NCI-H2081 treated with DMSO at 0.1 percent for 48 hours (cell line): ENCODE measurements at regions not wholly inside any gene's neighbourhood (a gene's known extent, or its start where the extent isn't known, plus 50 kb on each side); places are given as distances from the start of the nearest gene placed in this dataset.

Source experiments
- DNase-seq: peaks from one replicate; lab custom pipeline; 2025; lab: John Stamatoyannopoulos, UW

DNA sequence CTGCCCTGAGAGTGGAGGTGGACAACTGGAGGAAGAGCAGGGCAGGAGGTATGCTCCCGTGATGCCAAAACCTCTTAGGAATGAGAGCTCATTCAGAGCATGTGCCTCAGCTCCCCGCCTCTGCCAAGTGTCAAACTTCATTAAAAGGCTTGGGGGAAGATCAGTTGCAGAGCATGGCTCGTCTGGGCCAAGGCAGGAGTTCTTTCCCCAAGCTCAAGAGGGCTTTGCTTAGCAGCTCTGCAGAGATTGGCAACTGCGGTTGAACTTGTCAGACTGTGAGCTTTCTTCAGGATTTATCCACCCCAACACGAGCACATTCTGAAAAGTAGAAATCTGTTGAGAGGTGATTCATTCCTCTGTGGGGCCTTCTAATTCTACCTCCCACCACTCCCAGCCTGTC is 248.1 kb downstream of the HS3ST3A1 start:
- no peak for DNase-seq

DNA sequence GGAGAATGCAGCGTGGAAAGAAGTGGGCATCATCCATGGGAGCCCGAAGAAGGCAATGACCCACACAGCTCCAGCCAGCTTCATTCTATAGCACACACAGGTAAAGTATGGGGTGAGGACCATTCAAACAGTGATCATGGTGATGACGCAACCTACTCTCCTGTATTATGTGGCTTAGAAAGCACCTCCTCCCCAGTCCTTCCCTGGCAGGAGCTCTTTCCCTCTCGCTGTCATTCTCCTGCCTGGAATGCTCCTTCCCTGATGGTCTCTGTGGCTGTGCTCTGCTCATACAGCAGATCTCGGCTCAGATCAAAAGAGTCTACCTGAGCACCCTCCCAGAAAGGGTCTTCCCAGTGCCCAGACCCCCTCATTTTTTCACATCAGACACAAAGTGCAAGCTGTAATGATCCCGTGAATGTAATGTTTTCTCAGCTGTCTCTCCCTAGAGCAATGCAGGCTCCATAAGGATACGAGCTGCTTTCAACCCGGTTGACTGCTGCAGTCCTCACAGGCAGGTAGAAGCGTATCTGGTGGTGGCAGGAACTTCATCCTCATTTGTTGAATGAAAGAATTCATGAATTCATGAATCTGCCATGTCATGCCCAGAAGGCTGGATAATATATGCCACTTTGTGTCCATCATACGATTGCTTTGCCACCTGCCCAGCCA is 248.8 kb downstream of the HS3ST3A1 start:
- no peak for DNase-seq

DNA sequence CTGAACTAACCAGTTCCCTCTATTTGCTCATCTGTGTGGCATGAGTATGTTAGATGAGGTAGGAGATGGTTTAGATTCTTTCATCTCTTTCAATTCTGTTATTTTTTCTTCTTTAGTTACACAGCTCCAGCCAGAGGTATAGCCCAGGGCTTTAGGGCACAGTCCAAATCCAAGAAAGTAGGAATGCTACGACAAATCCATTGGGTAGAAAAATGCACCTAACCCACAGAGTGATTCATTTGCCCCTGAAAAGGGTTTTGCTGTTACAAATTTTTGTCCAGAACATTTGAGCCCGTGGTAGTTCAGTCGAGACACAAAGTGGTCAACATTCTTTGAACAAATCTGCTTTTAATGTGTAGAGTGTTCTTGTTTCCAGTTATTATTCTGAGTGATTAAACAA is 250.7 kb downstream of the HS3ST3A1 start:
- no peak for DNase-seq

DNA sequence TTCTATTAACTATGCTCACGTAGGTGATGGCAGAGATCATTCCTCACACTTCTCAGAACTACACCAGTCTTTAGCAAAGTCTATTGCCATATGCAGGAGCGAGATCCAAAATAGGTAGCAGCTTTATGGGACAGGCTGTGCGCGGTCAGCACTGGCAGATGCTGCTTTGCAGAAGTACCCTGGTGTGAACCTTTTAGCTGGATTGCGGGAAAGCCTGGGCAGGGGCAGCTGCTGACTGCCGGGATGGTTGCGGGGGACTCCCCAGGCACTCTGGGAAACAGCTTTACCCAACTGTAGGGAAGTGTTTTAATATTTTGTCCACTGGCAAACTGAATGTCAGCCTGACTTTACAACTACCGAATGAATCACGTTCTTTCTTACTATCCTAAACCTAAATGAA is 251.3 kb downstream of the HS3ST3A1 start:
- no peak for DNase-seq

DNA sequence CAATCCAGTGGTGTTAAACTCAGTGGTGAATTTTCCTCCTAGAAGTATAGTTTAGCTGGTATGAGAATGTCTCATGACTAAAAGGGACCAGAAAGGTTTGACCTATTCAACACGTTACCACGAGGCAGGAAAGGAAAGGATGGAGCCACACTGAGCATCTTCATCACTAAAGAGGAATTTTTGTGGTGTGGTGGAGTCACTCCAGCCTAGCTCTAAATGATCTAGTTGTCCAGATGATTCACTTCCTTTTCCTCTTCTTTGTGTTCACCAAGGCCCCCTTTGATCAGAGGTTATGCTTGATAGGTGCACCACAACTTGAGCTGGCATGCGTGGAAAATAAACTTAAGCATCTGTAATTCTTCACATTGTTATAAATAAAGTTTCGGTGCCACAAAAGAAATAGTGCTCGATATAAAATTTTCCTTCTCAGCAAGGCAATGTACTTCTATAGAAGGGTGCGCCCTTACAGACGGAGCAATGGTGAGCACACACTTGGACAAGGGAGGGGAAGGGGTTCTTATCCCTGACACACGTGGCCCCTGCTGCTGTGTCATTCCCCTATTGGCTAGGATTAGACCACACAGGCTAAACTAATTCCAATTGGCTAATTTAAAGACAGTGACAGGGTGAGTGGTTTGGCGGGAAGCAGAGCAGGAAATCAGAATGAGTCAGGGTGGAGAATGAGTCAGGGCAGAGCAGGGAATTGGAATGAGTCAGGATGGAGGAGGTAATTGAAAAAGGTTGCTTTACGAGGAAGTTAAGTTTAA is 254.6 kb downstream of the HS3ST3A1 start:
- DNase-seq, result no peak

DNA sequence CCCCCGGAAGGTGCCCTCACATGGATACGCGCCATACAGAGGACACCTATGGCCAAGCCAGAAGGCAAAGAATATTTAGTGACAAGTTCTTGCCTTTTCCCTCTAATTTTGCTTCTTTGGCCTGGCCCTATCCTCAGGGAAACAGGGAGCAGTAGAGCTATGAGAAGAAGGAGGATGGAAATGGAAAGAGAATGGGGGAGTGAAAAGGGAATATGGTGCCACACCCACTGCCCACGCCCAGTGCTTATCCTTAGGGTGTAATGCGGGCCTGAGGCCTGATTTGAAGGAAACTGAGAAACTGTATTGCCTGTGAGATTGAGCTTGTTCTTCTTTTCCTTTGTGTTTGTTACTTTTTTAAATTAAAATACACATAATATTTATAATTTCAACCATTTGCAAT is 255.1 kb downstream of the HS3ST3A1 start:
- no peak for DNase-seq

DNA sequence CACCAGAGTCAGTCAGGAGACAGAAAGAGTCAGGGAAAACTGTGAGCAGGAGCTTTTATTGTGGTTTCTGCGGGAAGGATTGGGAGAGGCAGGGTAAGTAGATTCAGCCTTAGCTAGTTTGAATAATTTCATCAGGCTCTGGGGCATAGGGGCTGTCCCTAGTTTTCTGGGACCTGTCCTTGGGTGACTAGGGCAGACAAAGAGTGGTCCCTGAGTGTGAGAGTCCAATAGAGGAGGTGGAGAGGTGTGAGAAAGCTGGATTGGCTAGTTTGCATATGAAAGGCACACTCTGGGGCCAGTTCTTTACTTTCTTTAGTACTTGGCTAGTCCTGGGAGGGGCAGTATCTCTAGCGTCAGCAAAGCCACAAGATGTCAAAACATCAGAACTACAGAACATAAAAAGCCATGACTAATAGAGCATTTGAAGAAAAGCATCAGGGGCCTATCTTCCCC is 255.6 kb downstream of the HS3ST3A1 start:
- DNase-seq, result no peak

DNA sequence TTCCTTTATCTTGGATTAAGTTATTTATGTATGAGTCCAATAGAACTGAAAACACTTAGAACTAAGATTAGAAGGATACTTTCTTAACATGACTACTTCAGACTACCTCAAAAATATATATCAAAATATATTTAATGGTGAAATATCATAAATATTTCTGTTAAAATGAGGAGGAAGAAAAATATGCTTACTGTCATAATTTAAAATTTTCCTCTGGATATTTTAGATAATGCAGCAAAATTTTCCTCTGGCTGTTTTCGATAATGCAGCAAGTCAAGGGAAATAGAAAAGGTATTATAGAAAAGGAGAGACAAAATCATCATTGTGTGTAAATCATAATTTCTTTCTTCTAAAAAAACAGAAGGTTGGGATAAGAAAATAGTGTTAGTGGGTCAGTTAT is 263.3 kb downstream of the HS3ST3A1 start:
- DNase-seq, result no peak

DNA sequence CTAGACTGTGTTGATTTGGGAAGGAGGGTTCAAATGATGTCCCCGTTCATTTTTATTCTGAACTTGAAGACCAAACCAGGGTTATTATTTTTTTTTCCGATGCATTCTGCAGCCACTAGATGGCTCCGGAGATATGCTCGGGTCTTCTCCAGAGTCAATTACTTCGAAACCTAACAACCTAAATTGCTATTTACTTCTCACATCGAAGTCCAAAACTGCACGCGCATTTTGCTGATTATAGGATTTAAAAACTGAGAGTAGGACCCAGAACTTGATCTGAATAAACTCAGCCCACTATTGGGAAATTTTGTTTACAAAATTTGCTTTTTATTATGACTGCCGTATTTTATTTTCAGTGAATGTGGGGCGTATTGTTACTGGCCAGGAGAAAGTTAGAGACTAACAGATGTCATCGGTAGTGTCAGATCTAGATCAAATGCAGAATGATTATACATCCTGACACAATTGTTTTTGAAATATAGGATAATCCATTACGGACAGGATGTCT is 263.8 kb downstream of the HS3ST3A1 start:
- no peak for DNase-seq

DNA sequence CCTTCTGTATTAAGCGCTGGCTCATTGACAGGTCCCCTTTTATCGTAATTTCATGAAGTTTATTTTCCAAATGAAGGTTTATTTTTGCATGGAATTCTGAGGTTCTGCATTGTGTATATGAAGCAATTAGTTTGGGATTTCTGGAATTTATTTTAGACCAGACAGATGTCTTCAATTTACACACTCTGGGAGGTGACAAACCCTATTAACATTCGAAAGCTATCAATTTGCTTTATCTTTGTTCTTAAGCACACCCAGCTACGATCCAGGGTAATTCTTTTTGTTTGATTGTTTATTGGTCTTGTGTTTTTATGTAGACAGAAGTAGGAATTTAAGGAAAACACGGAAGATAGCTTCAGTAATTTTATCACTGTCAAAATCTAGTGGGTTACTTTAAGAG is 264.6 kb downstream of the HS3ST3A1 start:
- DNase-seq, result no peak

DNA sequence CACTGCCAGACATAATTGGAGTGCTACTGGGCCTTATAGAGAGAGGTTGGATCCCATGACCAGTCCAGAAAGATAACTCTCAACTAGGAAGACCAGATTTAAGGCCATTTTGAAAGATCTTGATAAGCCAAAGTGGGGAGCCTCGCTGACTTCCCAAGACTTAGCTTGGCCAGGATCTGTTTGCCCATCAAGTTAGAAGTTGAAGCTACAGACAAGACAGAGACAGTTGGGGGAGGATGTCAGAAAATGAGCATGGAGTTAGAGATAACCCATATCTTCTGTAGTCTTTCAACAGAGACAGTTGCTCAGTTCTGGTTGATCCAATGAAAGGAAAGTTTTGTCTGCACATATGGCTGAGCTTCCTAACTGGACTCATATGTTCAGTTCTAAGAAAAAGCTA is 267.4 kb downstream of the HS3ST3A1 start:
- DNase-seq, result no peak

DNA sequence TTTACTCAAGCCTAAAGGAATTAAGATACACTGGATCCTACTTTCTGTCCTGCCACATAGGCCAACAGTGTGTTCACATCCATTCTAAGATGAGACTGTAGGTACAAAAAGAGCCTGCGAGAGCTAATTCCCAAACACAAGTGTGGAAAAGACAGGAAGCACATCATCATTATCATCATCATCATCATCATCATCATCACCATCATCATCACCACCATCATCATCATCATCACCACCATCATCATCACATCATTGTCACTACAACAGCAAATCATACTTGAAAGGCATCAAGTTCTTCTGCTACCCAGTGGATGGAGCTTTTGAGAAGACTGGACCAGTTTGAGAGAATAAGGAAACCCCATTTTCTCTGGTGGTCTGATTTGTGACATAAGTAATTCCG is 268.1 kb downstream of the HS3ST3A1 start:
- DNase-seq, result no peak

DNA sequence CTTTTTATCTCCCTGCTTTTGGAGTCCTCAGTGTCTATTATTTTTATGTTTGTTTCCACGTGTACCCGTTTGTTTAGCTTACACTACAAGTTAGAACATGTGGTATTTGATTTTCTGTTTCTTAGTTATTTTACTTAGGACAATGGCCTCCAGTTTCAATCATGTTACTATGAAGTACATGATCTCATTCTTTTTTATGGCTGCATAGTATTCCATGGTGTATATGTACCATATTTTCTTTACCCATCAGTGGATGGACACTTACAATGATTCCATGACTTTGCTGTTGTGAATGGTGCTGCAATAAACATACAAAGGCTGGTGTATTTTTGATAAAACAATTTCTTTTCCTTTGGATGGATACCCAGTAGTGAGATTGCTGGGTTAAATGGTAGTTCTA is 269.5 kb downstream of the HS3ST3A1 start:
- DNase-seq, result no peak

DNA sequence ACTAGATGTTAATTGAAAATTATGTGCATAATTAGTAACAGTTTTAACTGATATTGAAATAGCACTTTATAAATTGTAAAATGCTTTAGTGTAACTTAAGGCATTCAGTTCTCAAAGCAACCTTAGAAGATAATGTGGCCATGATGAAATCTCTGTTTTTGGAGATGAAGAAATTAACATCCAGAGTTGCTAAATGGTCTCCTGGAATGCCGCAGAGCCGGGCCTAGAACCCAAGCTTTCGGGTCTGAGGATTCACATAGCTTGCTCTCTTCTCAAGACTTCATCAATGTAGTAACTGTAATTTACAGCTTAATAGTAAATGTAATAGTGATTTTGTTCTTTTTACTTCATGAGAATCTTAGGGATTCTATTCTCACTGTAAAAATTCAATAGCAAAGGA is 272.3 kb downstream of the HS3ST3A1 start:
- DNase-seq, result no peak

DNA sequence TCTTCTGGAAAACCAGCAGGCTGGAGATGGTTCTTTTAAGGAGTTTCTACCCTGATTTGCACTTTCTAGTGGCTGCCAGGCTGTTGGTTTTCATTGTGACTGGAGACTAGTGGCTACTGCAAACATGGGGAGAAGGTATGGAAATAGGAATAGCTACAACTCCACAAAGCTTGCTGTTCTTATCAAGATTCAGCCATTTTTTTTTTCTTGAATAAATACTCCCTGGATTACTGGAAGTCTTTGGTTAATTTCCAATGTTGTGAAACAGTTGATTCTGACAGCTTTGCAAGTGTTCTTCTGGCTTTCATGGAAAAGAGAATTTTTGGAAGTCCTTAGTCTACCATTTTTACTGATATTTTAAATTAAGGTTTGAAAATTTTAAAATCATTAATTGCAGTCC is 277.7 kb downstream of the HS3ST3A1 start:
- no peak for DNase-seq

DNA sequence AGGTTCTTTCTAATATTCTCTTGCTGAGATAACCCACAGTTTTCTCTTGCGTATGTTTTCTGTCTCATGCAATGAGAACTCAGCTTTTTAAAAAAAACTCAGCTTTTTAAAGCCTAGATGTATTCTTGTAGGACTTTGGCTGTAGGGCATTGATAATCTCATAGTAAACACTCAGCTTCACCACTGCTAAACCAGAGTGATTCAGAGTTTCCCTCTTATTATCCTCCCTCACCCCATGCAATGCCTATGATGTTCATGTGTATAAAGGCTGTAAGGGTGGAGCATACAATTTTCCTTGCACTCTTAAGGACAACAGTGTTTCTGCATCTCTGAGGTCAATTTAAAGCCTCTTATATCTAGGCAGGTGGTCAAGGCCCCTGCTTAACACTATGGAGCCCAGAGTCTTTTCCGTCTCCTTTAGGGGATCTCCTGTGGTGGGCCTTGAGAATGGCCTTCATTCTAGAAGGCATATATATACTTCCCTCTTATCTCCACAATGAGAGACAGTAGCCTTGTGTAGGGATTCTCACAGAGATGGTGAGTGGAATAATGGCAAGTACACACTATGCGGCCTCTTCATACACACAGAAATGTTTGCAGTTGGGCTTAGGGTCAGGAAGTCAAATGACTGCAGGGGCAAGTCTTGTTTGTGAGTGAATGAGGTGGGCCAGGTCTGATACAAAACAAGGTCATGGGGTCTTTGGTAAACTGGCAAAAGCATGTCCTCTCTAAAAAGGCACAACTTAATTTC is 279.6 kb downstream of the HS3ST3A1 start:
- no peak for DNase-seq

DNA sequence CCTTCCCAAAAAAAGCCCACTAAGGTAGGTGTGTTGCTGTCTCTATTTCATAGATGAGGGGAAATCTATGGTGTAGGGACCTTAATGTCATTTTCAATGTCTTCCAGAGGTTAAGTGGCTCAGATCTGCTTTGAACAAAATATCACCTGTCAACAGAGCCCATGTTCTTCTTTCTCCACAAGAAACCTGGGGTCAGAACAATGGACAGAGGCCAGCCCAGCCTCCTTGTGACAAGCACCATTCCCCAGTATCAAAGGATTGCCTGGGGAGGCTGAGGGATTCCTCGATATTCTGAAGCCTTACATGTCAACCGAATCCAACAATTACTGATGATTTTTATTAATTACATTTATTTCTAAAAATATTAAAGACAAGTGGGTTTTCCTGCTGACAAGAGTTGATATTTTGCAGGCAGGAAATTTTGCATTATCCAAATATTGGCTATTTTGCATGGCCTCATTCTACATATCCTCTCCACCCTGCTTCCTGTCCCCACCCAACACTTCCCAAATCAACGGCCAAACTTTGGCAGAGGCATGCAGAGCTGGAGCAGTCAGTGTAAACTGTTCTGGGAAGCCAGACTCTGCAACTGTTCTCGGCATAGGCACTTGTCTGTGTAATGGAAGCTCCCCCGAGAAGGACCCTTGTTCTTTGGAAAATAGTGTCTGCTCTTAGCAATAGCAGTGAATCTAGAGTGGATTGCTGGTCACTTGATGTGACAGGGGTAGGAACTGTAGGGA is 281.5 kb downstream of the HS3ST3A1 start:
- no peak for DNase-seq

DNA sequence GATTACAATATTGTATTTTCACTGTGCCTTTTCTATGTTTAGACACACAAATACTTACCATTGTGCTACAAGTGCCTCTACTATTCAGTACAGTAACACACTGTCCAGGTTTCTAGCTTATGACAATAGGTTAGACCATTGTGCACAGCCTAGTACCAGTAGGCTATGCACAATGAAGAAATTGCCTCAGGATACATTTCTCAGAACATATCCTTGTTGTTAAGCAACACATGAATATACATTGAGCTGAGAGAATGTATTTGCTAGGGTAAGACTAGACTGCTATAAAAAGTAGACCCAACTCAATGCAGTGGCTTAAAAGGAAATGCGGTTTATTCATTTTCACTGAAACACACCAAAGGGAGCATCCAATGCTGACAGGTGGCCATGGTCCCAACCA is 285.1 kb downstream of the HS3ST3A1 start:
- DNase-seq, result no peak

DNA sequence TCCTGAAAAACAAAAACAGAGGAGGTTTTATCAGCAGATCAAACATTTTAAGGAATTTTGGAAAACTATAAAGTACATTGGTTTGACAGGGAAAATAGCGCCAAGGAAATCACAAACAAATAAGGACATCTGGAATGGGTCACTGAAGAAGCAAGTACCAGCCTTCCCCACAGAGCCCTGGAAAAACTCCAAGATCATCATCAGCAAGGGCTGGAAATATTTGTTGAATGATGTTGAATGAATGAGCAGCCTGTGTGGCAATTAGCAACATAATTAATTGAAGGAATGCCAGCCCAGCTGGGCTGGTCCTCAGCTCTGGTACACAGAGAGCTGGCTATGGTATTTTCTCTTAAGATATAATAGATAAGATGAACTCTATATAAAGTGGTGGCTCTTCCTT is 290.4 kb downstream of the HS3ST3A1 start:
- DNase-seq, result no peak

DNA sequence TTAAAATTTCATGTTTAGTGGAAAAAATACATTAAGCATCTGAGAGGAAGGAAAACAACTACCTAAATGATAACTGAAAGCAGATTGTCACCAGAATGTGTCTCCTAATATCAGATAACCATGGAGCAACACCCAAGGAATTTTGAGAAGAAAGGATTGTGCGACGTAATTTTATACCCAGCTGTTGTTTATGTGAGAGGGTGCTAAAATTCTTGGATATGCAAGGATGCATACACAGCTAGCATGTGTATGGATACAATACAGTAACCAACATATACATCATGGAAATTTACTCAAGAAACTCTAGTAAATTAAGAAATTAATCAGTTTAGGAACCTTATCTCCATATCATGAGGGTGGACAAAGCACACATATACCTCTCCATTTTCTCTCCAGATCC is 290.9 kb downstream of the HS3ST3A1 start:
- DNase-seq, result no peak

DNA sequence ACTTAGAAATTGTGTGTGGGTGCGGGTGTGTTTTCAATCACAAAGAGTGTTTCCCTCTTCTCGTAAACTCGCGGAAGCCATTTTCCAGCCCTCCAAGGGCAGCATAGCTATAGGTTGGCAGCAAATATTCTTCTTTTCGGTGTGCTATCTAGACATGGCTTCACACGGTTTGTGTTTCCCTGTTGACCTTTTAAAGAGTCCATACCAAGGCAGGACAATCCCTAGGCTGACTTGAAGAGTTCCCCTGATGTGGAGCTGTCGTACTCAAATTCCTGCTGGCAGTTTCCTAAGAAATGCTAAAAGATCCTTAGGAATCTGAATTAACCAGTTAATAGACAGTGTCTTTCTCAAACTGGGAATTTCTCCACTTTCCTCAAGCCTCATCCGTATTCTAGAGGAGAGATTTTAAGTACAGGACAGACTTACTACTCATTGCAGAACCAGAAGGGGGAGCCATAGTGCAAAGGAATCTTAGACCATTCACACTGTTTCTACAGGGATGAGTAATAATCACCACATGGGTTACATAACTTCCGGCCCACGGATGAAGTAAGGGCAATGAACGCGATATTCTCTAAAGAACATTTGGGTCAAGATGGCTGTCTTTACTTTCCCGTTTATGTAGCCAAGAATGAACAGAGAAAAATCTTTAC is 288.6 kb upstream of the ELAC2 start:
- no peak for DNase-seq

DNA sequence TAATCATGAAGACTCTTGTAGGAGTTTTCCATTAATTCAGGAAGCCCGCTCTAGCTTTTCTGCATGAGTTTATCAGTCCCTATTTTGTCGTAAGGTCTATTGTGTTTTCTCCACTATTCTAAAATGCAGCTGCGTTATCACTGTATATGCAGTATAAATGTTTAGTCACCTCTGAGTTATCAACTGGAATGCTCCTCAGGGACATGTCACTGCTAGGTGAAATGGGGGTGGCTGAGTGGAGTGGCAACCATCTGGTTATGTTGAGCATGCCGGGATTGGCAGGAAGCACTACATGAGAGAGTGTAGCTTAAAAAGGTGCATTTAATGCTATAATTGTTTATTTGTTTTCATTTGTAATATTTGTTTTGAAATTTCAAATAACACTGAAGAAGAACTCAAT is 285.2 kb upstream of the ELAC2 start:
- DNase-seq, result no peak
